Inflammatory macrophage (primary cell): ENCODE measurements at regions not wholly inside any gene's neighbourhood (a gene's known extent, or its start where the extent isn't known, plus 50 kb on each side); places are given as distances from the start of the nearest gene placed in this dataset.

Experiments
- DNase-seq, 2 donors: peaks; one replicate each; pipeline ENCODE4 v3.0.0-alpha.2; 2020 to 2022

DNA sequence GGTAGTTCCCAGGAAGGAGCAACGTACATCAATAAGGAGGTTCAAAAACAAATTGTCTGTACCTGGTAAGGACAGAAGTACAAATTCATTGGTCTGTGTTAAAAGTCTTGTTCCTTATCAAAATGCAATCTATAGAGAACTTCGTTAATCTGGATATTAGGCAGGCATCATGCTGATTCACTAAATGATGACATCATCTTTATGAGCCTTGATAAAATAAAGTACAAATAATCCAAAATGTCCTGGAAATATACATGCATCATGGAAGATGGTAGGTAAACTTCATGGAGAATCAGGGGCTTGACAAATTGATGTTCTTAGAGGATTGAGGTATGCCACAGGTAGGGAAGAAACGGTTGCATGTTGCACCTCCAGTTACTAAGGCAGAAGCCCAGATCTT, 433.9 kb downstream of the TRIML1 start:
- no peak for DNase-seq

DNA sequence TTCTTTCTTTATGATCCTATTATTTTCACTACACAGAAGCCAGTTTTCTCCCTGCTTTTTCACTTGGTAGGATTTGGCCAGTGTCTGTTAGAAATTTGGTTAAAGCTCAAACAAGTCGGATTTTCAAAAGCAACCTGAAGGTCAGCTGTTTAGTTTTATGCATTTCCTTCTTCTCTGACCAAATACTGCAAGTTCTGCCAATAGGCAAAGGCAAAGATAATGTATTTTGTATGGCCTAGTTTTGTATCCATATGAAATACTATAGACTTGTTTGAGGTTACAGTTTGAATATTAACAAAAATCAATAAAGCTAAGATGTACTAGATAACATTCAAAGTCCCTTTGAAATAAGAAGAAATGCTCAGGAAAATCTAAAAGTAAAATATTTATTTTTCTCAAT, 439.4 kb downstream of the TRIML1 start:
- no peak for DNase-seq

- no peak for DNase-seq
Measured at GRCh38 chr4:188596021-188596420, 456.8 kb downstream of the TRIML1 start.

GRCh38 chr4:188603646-188604045, 464.4 kb downstream of the TRIML1 start:
- DNase-seq = no peak

DNA sequence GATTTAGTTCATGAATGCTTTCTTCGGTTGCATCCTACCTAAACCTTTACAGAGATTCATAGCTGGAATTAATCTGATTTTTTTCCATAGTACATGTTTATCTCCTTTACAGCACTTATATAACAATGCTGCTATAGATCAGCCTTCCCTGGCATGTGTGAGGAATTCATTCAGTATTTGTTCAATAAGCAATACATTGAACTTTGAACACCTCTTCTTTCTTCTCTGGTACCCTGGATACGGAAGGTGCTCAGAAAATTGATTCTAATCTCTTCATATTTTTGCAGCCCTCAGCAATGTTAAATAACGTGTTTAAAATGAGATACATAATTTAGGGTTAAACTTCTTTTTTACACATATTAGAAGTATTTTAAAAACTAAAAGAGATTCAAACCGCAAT, 467.4 kb downstream of the TRIML1 start:
- DNase-seq = no peak

GRCh38 chr4:188611143-188611542, 471.9 kb downstream of the TRIML1 start:
- no peak for DNase-seq

DNA sequence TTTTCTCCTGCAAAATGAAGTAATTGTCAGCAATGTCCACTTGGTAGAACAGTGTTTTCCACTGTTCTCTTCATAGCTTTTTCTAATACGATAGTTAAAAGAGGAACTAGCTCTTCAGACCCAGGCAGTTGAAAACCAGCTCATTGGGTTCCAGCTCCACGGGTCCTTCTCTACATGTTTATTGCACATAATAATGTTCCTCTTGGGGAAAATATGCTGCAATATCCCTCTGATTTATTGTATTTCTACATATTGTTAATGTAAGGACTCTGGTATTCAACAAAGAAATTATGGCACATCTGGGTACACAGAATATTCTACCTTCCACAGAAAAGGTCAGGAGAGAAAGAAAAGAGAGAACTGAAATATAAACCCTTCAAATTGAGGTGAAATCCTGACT, 473.4 kb downstream of the TRIML1 start:
- no peak for DNase-seq

DNA sequence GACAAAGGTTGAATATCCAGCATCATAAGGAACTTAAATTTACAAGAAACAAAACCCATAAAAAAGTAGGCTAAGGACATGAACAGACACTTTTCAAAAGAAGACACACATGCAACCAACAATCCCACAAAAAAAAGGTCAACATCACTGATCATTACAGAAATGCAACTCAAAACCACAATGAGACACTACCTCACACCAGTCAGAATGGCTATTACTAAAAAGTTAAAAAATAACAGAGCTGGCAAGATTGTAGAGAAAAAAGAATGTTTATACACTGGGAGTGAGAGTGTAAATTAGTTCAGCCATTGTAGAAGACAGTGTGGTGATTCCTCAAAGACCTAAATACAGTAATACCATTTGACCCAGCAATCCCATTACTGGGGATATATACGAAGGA, 474.7 kb downstream of the TRIML1 start:
- no peak for DNase-seq

DNA sequence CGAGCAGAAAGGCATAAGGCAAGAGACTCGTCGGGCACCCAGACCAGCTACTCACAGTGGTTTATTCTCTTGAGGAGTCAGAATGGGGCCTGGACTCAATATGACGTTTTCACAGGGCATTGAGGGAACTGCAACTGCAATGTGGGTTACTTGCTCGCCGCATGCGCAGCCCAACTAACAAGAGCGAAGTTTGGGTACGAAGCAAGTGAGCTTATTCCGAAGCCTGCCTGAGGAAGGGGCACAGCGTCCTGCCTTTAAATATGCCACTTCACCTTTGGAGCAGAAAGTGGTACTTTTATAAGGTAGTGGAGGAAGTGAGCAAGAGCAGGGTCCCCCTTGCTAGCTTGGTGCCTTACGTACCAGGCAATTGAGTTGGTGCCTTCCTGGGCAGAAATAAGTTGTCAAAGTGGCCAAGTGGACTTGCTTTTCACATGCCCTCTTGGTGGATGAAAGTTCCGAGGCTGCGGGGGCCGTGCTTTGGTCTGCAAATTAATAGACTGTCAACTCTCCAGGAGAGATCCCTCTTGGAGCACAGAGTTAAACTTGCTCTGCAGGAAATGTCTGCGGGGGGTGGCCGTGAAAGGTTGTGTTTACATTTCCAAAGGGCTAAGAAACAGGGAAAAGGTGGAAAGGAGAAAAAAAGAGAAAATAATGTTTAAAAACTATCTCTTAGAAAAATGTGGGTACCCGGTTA, 480.4 kb downstream of the TRIML1 start:
- DNase-seq = no peak

GRCh38 chr4:188620608-188621007, 481.4 kb downstream of the TRIML1 start:
- DNase-seq = no peak

DNA sequence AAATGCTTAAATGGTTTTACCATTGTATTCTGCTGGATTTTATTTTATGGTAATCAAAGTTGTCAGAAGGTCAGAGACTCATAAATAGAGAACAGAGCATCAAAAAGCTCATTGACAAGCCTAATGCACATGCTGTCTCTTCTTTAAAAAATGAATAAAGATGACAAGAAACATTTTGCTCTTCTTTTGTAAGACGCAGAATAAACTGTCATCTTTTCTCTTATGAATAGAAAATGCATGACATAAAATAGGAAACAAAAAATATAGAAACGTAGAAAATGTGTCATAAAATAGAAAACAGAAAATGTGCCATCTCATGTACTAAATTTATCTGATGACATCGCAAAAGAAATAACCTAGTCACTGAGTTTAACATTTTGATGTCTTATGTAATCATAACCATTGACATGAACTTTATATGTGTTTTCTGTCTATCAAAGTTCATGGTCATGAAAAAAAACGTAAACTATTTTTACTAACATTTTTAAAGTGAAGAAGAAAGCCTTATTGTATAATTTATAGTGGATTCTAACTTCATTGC, 484.1 kb downstream of the TRIML1 start:
- DNase-seq = no peak

- DNase-seq = no peak
Measured at GRCh38 chr4:188624370-188624769, 485.1 kb downstream of the TRIML1 start.

- DNase-seq = no peak
Measured at GRCh38 chr4:188627892-188628291, 488.7 kb downstream of the TRIML1 start.

GRCh38 chr4:188639479-188640100, 500.3 kb downstream of the TRIML1 start:
- DNase-seq = no peak

GRCh38 chr4:188647820-188648370, 508.7 kb downstream of the TRIML1 start:
- DNase-seq = no peak

DNA sequence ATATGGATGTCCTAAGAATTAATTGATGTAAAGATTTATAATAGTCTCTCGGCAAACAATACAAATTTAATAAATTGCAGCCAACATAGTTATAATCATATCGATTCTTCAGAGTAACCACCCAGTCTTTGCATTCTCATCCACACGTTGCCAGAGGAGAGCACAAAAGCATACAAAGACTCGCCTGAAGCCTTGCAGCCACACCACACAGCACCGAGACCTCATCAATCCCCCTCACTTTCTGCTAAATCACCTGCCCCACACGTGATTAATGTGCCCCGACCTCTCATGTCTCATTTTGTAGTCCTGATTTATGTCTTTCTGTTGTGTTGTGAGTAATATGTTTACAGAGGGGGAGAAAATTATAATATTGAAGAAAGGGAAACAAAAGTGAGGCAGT, 510.4 kb downstream of the TRIML1 start:
- no peak for DNase-seq

GRCh38 chr4:188650516-188650915, 511.3 kb downstream of the TRIML1 start:
- DNase-seq = no peak

DNA sequence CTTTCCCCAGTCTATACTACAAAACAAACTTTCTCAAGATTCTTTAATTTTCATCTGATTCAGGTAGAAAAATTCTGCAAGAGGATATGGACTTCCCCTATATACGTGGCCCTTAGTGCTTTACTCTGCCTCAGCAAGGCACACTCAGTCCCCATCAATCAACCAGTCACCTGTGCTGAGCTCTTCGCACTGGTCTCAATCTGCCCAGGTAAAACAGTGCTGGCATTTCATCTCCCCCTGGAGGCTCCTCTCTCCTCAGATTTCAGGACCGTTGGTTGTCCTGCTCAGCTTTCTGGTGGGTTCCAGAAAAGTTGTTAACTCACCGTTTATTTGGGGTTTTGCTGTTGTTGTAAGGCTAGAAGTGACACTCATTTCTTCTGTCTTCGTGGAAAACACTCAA, 518.1 kb downstream of the TRIML1 start:
- DNase-seq = no peak

GRCh38 chr4:188658958-188659522, 519.8 kb downstream of the TRIML1 start:
- no peak for DNase-seq

DNA sequence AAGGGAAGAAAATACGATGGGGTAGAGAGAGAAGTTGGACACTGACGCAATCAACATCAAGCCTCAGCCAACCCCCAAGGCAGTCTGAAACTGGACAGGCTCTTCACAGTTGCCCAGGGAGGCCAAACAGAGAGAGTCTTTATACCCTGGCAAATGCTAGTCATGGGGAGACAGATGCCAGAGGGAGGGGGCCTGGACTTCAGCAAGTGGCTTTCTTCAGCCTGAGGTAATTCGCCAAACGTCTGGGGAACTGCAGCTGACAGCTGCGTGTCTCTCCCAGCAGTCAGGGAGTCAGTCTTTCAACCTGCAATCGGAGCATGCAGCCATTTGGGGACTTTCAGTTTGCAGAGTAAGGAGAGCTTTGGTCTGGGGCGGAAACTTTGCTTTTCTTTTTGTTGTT, 521.6 kb downstream of the TRIML1 start:
- DNase-seq = no peak

GRCh38 chr4:188661502-188661901, 522.3 kb downstream of the TRIML1 start:
- DNase-seq = no peak

GRCh38 chr4:188663369-188663768, 524.1 kb downstream of the TRIML1 start:
- no peak for DNase-seq
